Mucosa of descending colon (tissue), 3 donors: ENCODE measurements at regions not wholly inside any gene's neighbourhood (a gene's known extent, or its start where the extent isn't known, plus 50 kb on each side); places are given as distances from the start of the nearest gene placed in this dataset.

ENCODE experiments used
- ATAC-seq: fragments of 200-7000 bp; cut with Tn5 transposase; one replicate; pipeline ENCODE4 v1.9.1; 2020; ENCODE audit warnings: mild to moderate bottlenecking, moderate library complexity
- DNase-seq, 3 donors: peaks; one replicate each; pipeline ENCODE4 v3.0.0-alpha.2; 2020
- H3K36me3 ChIP-seq: fragments of 200-600 bp; one replicate; pipeline ENCODE4 v1.8.0; 2021; ENCODE audit warnings: low read depth, mild to moderate bottlenecking
- H3K4me1 ChIP-seq: fragments of 200-600 bp; one replicate; pipeline ENCODE4 v1.8.0; 2021; ENCODE audit warnings: low read depth, mild to moderate bottlenecking
- H3K4me3 ChIP-seq: fragments of 200-600 bp; one replicate; pipeline ENCODE4 v1.8.0; 2021; ENCODE audit warnings: mild to moderate bottlenecking
- H3K9me3 ChIP-seq: fragments of 200-600 bp; one replicate; pipeline ENCODE4 v1.8.0; 2021; ENCODE audit warnings: mild to moderate bottlenecking
- intact Hi-C, 2 donors: fragments of 100-400 bp; cut with DNase I in 1 of 2; cut with micrococcal nuclease in 1 of 2; formaldehyde crosslinking; loops; one replicate each; pipeline versions ENCODE4 v1.11.0 to v1.11.1; 2022; cut with DNase I, micrococcal nuclease
- TF ChIP-seq, protein P1 (sequence below): fragments of 200-600 bp; IDR thresholded peaks from one replicate; pipeline ENCODE4 v1.8.0; 2022; ENCODE audit warnings: antibody characterized with exemption, mild to moderate bottlenecking
- donor health status: DM: no; HTN: no; CAD: no; lungs with moderate emphysema.
- donor health status: DM: no; HTN: no; CAD: no.
- donor health status: DM: no; HTN: yes; CAD: no.

- Histone ChIP-seq H3K4me1 (no peaks in the 10 kb centered on the region), H3K9me3 (no peaks in the 10 kb centered on the region), H3K4me3 (no peak overlapping the region), H3K36me3 (no peaks in the 10 kb centered on the region)
- DNase-seq (no peak), ATAC-seq (no peak)
- intact Hi-C loops: no loop called here
- TF ChIP-seq, protein P1, sequence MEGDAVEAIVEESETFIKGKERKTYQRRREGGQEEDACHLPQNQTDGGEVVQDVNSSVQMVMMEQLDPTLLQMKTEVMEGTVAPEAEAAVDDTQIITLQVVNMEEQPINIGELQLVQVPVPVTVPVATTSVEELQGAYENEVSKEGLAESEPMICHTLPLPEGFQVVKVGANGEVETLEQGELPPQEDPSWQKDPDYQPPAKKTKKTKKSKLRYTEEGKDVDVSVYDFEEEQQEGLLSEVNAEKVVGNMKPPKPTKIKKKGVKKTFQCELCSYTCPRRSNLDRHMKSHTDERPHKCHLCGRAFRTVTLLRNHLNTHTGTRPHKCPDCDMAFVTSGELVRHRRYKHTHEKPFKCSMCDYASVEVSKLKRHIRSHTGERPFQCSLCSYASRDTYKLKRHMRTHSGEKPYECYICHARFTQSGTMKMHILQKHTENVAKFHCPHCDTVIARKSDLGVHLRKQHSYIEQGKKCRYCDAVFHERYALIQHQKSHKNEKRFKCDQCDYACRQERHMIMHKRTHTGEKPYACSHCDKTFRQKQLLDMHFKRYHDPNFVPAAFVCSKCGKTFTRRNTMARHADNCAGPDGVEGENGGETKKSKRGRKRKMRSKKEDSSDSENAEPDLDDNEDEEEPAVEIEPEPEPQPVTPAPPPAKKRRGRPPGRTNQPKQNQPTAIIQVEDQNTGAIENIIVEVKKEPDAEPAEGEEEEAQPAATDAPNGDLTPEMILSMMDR: no peak
These were observed 170.0 kb downstream of the PTEN start for GRCh38 chr10:88033385-88033784.

GRCh38 chr10:88033793-88034192 is 170.4 kb downstream of the PTEN start:
- H3K36me3 ChIP-seq: no peaks in the 10 kb centered on the region
- intact Hi-C loops: no loop called here
- H3K9me3 ChIP-seq: no peaks in the 10 kb centered on the region
- no peak overlapping the region for H3K4me3 ChIP-seq
- ATAC-seq: no peak
- TF ChIP-seq, protein P1: no peak
- no peak for DNase-seq
- H3K4me1 ChIP-seq: no peaks in the 10 kb centered on the region

DNA sequence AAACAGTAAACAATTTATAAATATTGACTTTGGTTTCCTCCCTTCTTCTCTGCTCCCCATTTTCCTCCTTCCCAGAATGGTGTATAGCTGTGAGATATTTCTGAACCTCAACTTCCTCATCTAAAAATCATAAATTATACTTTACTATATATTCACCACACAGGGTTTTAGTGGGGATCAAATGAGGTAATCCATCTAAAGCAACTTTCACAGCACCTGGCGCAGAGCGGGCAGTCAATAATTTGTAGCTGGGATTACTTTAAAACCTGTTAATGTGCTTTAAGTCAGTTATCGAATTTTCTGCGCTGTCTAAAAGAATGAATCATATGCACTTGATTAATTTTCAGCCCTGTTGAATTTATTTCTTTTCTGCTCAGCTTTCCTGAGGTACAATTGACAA is 172.7 kb downstream of the PTEN start:
- no peaks in the 10 kb centered on the region for H3K36me3 ChIP-seq
- TF ChIP-seq, protein P1: no peak
- intact Hi-C loops: no loop called here
- no peaks in the 10 kb centered on the region for H3K9me3 ChIP-seq
- no peak for ATAC-seq
- no peaks in the 10 kb centered on the region for H3K4me1 ChIP-seq
- H3K4me3 ChIP-seq: no peak overlapping the region
- DNase-seq: no peak

DNA sequence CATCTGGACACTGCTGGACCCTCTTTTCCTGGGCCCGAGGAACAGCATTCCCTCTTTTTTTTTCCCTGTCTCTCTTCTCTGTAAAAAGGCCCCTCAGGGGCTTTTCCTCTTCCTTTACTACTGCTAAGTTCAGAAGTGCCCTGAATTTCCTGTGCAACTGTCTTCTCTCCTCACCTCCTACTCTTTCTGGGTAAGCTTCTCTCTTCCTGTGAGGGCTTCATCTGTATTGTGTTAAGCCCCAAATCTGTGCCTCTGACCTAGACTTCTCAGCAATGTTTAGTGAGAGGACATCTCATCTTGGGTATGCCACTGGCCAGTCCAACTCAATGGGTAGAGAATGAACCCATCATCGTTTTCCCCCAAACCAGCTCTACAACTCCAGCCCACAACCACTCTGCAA is 174.2 kb downstream of the PTEN start:
- Histone ChIP-seq H3K9me3 (no peaks in the 10 kb centered on the region), H3K4me1 (peaks cover 4% of the 10 kb centered on the region), H3K4me3 (no peak overlapping the region), H3K36me3 (no peaks in the 10 kb centered on the region)
- TF ChIP-seq, protein P1: no peak
- ATAC-seq (no peak), DNase-seq (no peak)
- intact Hi-C loops: no loop called here

DNA sequence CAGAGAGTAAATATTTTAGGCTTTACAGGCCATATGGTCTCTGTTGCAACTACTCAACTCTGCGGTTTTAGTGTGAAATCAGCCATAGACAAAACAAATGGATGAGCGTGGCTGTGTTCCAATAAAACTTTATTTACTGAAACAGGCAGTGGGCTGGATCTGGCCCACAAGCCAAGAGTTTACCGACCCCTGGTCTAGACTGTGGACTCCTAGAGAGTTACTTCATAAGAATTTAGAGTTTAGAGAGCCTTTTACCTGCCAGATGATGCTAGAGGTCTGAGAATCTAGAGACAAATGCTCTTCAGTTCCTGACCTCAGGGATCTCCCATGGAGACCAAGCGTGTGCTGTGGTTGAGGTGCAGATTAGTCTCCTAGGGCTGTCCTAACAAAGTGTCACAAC is 174.8 kb downstream of the PTEN start:
- Histone ChIP-seq H3K4me3 (no peak overlapping the region), H3K4me1 (peaks cover 4% of the 10 kb centered on the region), H3K36me3 (no peaks in the 10 kb centered on the region), H3K9me3 (no peaks in the 10 kb centered on the region)
- intact Hi-C loops: no loop called here
- ATAC-seq (no peak), DNase-seq (no peak)
- TF ChIP-seq, protein P1: no peak

GRCh38 chr10:88039496-88040200 is 176.2 kb downstream of the PTEN start:
- ATAC-seq (no peak), DNase-seq (no peak)
- H3K9me3 ChIP-seq: no peaks in the 10 kb centered on the region
- intact Hi-C loops: no loop called here
- TF ChIP-seq, protein P1: no peak
- H3K4me1 ChIP-seq: peaks cover 4% of the 10 kb centered on the region
- H3K4me3 ChIP-seq: no peak overlapping the region
- H3K36me3 ChIP-seq: no peaks in the 10 kb centered on the region
